OCI-LY1 (cell line): ENCODE measurements at regions not wholly inside any gene's neighbourhood (a gene's known extent, or its start where the extent isn't known, plus 50 kb on each side); places are given as distances from the start of the nearest gene placed in this dataset.

ENCODE experiments used
- EZH2 ChIP-seq: fragments of 200-600 bp; sonication (generic), shearing (Covaris generic); IDR thresholded peaks from 2 replicates; pipeline ENCODE4 v1.8.0; 2017; ENCODE audit warnings: borderline replicate concordance, mixed run types, mild to moderate bottlenecking, antibody characterized with exemption, low read length, moderate library complexity, mixed read lengths
- TF ChIP-seq, protein P1 (sequence below): fragments of 200-600 bp; sonication (generic), shearing (Covaris generic); IDR thresholded peaks from 2 replicates; pipeline ENCODE4 v1.5.1; 2017; ENCODE audit warnings: mild to moderate bottlenecking, antibody characterized with exemption, low read length, moderate library complexity, mixed read lengths

DNA sequence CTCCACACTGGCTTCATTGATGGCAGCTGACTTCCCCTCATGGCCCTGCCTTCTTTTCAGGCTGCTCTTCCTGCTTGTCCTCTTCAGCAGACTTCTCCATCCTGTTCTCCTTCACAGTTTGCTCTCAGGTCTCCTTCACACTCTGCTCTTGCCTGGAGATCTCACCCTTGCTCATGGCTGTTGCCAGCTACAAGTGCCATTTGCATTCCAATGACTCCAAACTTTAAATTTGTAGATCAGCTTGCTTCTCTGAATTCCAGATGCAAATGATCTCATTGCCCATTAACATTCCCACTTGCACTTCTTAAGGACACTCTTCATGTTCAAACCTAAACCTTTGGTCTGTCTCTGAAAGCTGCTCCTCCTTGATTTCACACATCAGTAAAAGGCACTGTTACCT, 343.0 kb downstream of the QKI start:
- TF ChIP-seq, protein P1, sequence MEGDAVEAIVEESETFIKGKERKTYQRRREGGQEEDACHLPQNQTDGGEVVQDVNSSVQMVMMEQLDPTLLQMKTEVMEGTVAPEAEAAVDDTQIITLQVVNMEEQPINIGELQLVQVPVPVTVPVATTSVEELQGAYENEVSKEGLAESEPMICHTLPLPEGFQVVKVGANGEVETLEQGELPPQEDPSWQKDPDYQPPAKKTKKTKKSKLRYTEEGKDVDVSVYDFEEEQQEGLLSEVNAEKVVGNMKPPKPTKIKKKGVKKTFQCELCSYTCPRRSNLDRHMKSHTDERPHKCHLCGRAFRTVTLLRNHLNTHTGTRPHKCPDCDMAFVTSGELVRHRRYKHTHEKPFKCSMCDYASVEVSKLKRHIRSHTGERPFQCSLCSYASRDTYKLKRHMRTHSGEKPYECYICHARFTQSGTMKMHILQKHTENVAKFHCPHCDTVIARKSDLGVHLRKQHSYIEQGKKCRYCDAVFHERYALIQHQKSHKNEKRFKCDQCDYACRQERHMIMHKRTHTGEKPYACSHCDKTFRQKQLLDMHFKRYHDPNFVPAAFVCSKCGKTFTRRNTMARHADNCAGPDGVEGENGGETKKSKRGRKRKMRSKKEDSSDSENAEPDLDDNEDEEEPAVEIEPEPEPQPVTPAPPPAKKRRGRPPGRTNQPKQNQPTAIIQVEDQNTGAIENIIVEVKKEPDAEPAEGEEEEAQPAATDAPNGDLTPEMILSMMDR: no peak
- TF ChIP-seq EZH2: no peak
